Hepatocyte (in vitro differentiated cells): ENCODE measurements at regions not wholly inside any gene's neighbourhood (a gene's known extent, or its start where the extent isn't known, plus 50 kb on each side); places are given as distances from the start of the nearest gene placed in this dataset.

ENCODE experiments used
- EZH2 ChIP-seq: fragments of 200-600 bp; sonication (generic); IDR thresholded peaks from 2 replicates; pipeline ENCODE4 v1.6.1; 2016; ENCODE audit warnings: antibody characterized with exemption, mild to moderate bottlenecking, borderline replicate concordance
- EZH2phosphoT487 ChIP-seq: fragments of 200-600 bp; sonication (generic); IDR thresholded peaks from one replicate; pipeline ENCODE4 v1.6.1; 2018; ENCODE audit warnings: antibody characterized with exemption, mild to moderate bottlenecking, low read depth, moderate library complexity; ENCODE audit not compliant: unreplicated experiment, severe bottlenecking
- TF ChIP-seq, protein P1 (sequence below): fragments of 200-600 bp; sonication (generic); IDR thresholded peaks from 2 replicates; pipeline ENCODE4 v1.5.1; 2016; ENCODE audit warnings: antibody characterized with exemption, mild to moderate bottlenecking; ENCODE audit not compliant: poor library complexity

DNA sequence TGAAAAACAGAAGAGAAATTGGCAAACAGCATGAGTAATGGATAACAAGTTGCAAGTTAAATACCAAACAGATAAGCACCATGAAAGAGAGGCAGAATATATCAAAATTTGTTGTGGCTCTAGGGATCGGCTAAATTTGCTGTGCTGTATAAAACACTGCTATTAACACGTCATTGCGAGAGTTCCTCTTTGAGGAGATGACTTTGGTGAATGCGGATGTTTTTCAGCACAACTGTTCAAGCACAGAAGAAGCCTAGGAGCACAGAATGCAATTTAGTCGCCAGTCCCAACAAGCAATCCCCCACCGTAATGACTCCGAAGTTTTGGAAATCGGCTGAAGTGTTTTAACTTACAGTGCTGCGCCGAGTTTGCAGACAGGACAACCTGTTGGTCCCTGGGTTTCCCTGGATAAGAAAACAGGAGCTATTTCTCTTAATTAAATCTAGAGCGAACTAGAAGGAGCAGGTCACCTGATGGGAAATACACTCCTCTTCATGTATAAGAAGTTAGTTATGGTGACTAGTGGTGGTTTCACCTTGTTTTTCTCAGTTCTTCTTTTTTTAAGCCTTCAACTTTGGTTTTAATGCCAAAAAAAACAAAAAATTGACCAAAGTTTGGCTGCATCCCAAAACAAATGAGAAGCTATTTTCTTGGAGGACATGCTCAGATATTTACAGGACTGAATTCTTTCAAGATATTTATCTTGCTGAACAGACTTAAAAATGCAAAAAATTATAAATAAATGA lies 454.1 kb upstream of the SALL3 start:
- TF ChIP-seq EZH2 (no peak), EZH2phosphoT487 (no peak)
- TF ChIP-seq, protein P1, sequence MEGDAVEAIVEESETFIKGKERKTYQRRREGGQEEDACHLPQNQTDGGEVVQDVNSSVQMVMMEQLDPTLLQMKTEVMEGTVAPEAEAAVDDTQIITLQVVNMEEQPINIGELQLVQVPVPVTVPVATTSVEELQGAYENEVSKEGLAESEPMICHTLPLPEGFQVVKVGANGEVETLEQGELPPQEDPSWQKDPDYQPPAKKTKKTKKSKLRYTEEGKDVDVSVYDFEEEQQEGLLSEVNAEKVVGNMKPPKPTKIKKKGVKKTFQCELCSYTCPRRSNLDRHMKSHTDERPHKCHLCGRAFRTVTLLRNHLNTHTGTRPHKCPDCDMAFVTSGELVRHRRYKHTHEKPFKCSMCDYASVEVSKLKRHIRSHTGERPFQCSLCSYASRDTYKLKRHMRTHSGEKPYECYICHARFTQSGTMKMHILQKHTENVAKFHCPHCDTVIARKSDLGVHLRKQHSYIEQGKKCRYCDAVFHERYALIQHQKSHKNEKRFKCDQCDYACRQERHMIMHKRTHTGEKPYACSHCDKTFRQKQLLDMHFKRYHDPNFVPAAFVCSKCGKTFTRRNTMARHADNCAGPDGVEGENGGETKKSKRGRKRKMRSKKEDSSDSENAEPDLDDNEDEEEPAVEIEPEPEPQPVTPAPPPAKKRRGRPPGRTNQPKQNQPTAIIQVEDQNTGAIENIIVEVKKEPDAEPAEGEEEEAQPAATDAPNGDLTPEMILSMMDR, result no peak
